AG04450 (cell line): ENCODE measurements at regions not wholly inside any gene's neighbourhood (a gene's known extent, or its start where the extent isn't known, plus 50 kb on each side); places are given as distances from the start of the nearest gene placed in this dataset.

ENCODE experiments used
- CTCF ChIA-PET: fragments of 300-600, 350-600 bp; formaldehyde crosslinking; extraction: SDS; loops from one replicate; lab custom pipeline; 2022; ENCODE audit warnings: antibody characterized with exemption, inconsistent platforms; lab: Charles Lee
- POLR2A ChIA-PET: fragments of 350-600 bp; formaldehyde crosslinking; extraction: SDS; loops from one replicate; lab custom pipeline; 2021; ENCODE audit warnings: antibody characterized with exemption, inconsistent platforms; lab: Yijun Ruan, JAX
- DNase-seq: peaks from one replicate; pipeline ENCODE4 v3.0.0-alpha.2; 2011; ENCODE audit warnings: low read depth, low spot score
- H3K27ac ChIP-seq: one replicate; pipeline ENCODE4 v1.5.1; 2012; ENCODE audit warnings: low read depth, low read length, control low read depth
- H3K27me3 ChIP-seq: one replicate; pipeline ENCODE4 v1.6.0; 2012; ENCODE audit warnings: low read length; ENCODE audit not compliant: control insufficient read depth, insufficient read depth
- H3K4me3 ChIP-seq: 2 replicates; pipeline ENCODE4 v1.5.1; 2011; ENCODE audit warnings: mild to moderate bottlenecking, low read depth, low read length, control low read depth
- H3K9me3 ChIP-seq: 2 replicates; pipeline ENCODE4 v1.5.1; 2012; ENCODE audit warnings: low read length; ENCODE audit not compliant: control insufficient read depth, insufficient read depth
- CTCF ChIP-seq: IDR thresholded peaks from 2 replicates; pipeline ENCODE4 v1.5.1; 2011; ENCODE audit warnings: low read depth, low read length, control low read depth, inconsistent platforms

GRCh38 chrX:42246814-42247213 is 323.5 kb upstream of the CASK start:
- Histone ChIP-seq H3K27ac (no peak overlapping the region), H3K4me3 (peak overlapping the region; percentile 13), H3K27me3 (no peaks in the 10 kb centered on the region), H3K9me3 (no peaks in the 10 kb centered on the region)
- ChIA-PET POLR2A (no interaction called here), CTCF (interaction anchor here (0.6 kb wide), 1 partner anchor 511 kb away, joined by 4 read pairs; no protein-coding TSS in a partner anchor)
- DNase-seq, result no peak
- no peak for TF ChIP-seq CTCF

GRCh38 chrX:42242004-42242403 is 318.6 kb upstream of the CASK start:
- Histone ChIP-seq H3K4me3 (no peak overlapping the region), H3K9me3 (no peaks in the 10 kb centered on the region), H3K27ac (no peak overlapping the region), H3K27me3 (no peaks in the 10 kb centered on the region)
- CTCF ChIA-PET, result no interaction called here
- DNase-seq, result no peak
- TF ChIP-seq CTCF, result no peak
- POLR2A ChIA-PET, result no interaction called here

DNA sequence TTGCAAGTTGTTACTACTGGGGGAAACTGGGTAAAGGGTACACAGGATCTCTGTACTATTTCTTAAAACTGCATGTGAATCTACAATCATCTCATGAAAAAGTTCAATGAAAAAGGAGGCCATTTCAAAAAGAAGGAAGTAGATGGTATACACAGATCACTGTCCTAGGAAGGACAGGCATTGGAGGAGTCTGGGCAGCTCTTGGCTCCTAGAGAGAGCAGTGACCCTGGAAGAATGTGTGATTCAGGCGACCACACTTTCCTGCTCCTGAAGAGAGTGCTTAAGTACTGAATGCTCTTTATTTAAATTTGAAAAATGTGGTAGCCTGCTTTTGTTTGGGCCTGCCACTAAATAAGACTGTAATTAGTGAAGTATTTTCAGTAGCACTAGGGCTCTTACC is 318.1 kb upstream of the CASK start:
- ChIA-PET CTCF (no interaction called here), POLR2A (no interaction called here)
- no peak for TF ChIP-seq CTCF
- H3K27ac ChIP-seq, result no peak overlapping the region
- no peak for DNase-seq
- no peaks in the 10 kb centered on the region for H3K9me3 ChIP-seq
- H3K27me3 ChIP-seq, result no peaks in the 10 kb centered on the region
- H3K4me3 ChIP-seq, result no peak overlapping the region

DNA sequence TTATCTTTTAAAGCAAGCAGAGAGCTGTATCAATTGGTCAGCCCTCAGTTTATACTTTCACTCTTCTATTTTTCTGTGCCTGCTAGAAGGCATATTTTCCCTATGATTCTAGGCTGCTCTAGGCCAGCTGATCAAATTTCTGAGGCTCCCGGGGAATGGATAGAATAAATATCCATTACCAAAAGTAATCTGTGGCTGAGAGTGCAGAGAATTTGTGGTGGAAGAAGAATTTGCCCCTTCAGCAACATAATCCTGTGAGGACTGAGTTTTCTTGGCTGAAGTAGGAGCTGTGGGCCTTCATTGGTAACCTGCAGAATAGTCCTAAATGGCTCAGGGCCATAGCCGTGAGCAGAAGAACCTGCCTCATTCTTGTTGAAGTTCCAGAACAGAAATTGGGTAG is 314.6 kb upstream of the CASK start:
- ChIA-PET POLR2A (no interaction called here), CTCF (no interaction called here)
- no peak for TF ChIP-seq CTCF
- DNase-seq, result no peak
- H3K27ac ChIP-seq, result no peak overlapping the region
- H3K4me3 ChIP-seq, result no peak overlapping the region
- H3K27me3 ChIP-seq, result no peaks in the 10 kb centered on the region
- no peaks in the 10 kb centered on the region for H3K9me3 ChIP-seq

GRCh38 chrX:42229533-42229932 is 306.2 kb upstream of the CASK start:
- DNase-seq, result no peak
- Histone ChIP-seq H3K27me3 (no peaks in the 10 kb centered on the region), H3K4me3 (no peak overlapping the region), H3K9me3 (no peaks in the 10 kb centered on the region), H3K27ac (no peak overlapping the region)
- no peak for TF ChIP-seq CTCF
- POLR2A ChIA-PET, result no interaction called here
- CTCF ChIA-PET, result no interaction called here
